ENCODE measurements at regions not wholly inside any gene's neighbourhood (a gene's known extent, or its start where the extent isn't known, plus 50 kb on each side); places are given as distances from the start of the nearest gene placed in this dataset.

DNA sequence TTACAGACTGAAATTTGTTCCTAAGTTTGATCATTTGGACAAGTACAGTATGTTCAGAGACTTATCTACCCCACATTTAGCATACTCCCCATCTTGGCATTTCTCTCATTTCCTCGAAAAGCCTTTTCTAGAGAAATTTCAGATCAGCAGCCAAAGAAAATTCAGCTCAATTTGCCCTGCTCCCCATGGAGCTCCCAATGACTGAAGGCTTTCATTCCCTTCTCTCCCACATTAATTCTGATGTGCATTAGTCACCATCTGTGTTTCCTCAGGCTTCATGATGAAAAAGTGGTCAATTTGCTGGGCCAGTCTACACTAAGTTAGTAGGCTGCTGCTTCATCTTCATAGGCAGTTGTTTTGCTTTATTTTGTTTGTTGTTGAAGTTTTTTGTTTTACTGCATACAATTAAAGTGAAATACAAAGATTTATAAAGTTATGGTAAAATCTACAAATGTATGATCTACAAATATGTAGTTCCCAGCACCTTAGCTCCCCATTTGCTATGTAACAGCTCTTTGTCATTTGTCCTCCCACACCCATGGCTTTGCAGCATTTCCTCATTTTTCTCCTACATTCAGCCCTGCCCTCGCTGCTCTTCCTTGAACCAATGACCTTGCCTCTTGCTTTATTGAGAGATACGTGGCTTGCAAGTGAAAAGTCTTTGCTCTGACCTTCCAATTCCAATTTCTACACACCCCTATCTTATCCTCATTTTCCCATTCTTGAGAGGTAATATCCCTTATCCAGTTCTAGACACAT lies 193.9 kb downstream of the ANAPC10 start:
- DNase-seq (ENCODE audit: low read depth): no peak

DNA sequence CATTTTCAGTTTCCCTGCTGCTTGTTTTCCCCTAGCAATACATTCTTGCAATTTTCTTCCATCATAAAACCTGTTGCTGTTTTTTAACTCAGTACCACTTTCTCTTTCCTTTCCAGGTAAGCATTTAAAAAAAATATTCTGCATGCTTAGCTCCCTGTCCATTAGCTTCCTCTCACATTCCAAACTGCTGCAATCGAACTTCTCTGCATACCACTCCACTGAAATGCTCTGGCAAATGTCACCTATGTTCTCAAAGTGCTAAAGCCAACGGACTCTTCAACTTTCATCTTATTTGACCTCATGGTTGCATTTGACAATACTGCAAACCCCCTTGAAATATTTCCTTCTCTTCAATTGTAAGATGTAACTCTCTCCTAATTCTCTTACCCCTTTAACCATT lies 192.7 kb downstream of the ANAPC10 start:
- DNase-seq (ENCODE audit: low read depth): no peak

DNA sequence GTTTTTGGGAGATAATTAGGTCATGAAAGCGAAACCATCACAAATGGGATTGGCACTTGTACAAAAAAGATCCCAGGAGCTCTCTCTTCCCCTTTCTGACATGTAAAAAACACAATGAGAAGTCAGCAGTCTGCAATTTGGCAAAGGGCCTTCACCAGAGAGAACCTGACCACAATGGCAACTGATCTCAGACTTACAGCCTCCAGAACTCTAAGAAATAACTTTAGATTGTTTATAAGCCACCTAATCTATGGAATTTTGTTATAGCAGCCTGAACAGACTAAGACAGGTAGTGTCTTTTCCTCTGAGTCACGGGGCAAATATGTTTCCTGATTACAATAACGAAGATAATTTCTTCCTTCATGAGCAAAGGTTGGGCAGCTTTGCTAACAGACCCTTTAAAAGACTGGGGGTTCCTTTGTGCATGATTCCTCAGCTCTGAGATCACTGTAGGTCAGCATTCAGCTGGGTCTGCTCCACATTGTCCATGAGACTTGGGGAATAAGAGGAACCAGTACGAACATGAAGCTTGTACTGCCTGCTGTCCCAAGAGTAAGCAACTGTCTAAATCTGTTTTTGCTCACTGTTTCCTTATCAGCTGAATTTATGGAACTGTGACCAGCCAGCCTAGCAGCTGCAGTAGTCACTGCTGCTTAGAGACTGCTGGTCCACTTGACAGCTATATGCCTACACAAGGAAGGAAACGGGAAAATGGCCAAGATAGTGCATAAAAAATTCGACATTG lies 191.6 kb downstream of the ANAPC10 start:
- no peak for DNase-seq (ENCODE audit: low read depth)

DNA sequence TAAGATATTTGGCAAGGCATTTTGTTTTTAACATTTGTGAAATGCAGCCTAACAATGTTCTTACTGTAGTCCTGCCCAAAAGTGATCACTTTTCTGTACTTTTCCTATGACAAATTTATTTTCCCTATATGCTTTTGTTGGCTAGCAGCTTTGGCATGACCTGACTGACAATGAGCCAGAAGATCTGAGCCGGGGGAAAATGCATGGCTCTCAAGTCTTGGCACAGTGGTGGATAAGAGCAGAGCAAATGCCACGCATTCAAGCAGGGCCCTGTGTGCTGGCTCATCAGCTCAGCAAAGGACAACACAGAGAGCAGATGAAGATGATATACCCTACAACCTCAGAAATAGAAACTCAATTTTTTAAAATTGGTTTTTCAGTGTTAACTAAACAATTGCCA lies 187.3 kb downstream of the ANAPC10 start:
- DNase-seq (ENCODE audit: low read depth): no peak
